Tibial nerve (tissue), 4 donors: ENCODE measurements at regions not wholly inside any gene's neighbourhood (a gene's known extent, or its start where the extent isn't known, plus 50 kb on each side); places are given as distances from the start of the nearest gene placed in this dataset.
A peak's percentile ranks its signal among the peaks of the same experiment; 100 is the strongest.

Experiments
- DNase-seq, 2 donors: peaks; one replicate each; pipeline ENCODE4 v3.0.0-alpha.2; 2019; ENCODE audit warnings: low spot score in 2 of 2
- H3K27ac ChIP-seq, 4 donors: fragments of 200-600 bp; sonication (generic) in 3 of 4; one replicate each; pipeline ENCODE4 v1.5.1; 2017 to 2019; ENCODE audit warnings: mild to moderate bottlenecking in 1 of 4
- H3K27me3 ChIP-seq, 2 donors: fragments of 200-600 bp; sonication (generic) in 1 of 2; one replicate each; pipeline versions ENCODE4 v1.5.1 to v1.6.0; 2017 to 2019
- H3K36me3 ChIP-seq, 3 donors: fragments of 200-600 bp; sonication (generic); one replicate each; pipeline ENCODE4 v1.5.1; 2018 to 2019
- H3K4me1 ChIP-seq, 4 donors: fragments of 200-600 bp; sonication (generic) in 3 of 4; one replicate each; pipeline ENCODE4 v1.5.1; 2017 to 2019
- H3K4me3 ChIP-seq, 4 donors: fragments of 200-600 bp; sonication (generic) in 3 of 4; one replicate each; pipeline ENCODE4 v1.5.1; 2017 to 2019; ENCODE audit warnings: mild to moderate bottlenecking in 1 of 4, moderate library complexity in 1 of 4
- H3K9me3 ChIP-seq, 4 donors: fragments of 200-600 bp; sonication (generic) in 3 of 4; one replicate each; pipeline ENCODE4 v1.5.1; 2017 to 2019
- EP300 ChIP-seq, 2 donors: sonication (generic); formaldehyde crosslinking; IDR thresholded peaks; one replicate each; pipeline ENCODE4 v1.6.1; 2017; ENCODE audit warnings: antibody characterized with exemption in 2 of 2, mild to moderate bottlenecking in 1 of 2
- POLR2A ChIP-seq, 2 donors: fragments of 450-650 bp; IDR thresholded peaks; one replicate each; pipeline ENCODE4 v1.6.1; 2017; ENCODE audit warnings: antibody characterized with exemption in 2 of 2, mild to moderate bottlenecking in 2 of 2, moderate library complexity in 2 of 2
- WGBS, 2 donors: methylation state at CpG; one replicate each; pipeline ENCODE4 v1.1.5; 2018; 5-methylcytosine and 5-hydroxymethylcytosine counted together
- TF ChIP-seq, protein P1 (sequence below), 5 experiments: fragments of 200-600 bp in 3 of 5; fragments of 450-650 bp in 2 of 5; sonication (generic) in 3 of 5; IDR thresholded peaks; one replicate each; pipeline ENCODE4 v1.5.1; 2016 to 2019; ENCODE audit warnings: antibody characterized with exemption in 5 of 5, mild to moderate bottlenecking in 3 of 5, moderate library complexity in 2 of 5

DNA sequence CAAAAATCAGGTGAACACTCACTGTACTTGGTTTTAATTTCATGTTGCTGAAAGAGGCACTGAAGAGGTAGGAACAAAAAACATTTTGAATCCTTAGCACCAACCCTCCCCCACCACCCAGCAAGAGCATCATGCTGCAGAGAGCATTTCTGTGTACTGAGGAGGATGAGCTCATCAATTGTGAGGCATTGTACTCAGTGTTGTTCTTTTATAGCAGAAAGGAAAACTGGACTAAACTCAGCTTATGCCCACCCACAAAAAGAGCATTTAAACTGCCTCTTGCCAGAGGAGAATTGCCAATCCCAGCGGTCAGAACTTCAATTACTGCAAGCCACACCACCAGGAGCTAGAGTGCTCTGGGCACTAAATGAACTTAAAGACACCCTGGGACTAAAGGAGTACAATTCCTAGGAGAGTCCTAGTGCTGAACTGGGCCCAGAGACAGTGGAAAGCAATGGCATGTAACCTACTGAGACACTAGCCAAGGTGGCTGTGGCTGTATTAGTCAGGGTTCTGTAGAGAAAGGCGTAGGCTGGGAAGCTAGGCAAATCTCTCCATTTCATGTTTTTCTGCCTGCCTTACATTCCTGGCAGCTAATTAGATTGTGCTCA is 280.7 kb upstream of the KLHL4 start:
- no peak overlapping the region for H3K4me3 ChIP-seq
- no peaks in the 10 kb centered on the region for H3K27me3 ChIP-seq
- DNase-seq, result no peak
- H3K36me3 ChIP-seq, result no peaks in the 10 kb centered on the region
- no peak overlapping the region for H3K27ac ChIP-seq
- no peaks in the 10 kb centered on the region for H3K4me1 ChIP-seq
- TF ChIP-seq POLR2A (IDR thresholded peaks at IDR 0.05) (no peak), EP300 (IDR thresholded peaks at IDR 0.05) (no peak)
- TF ChIP-seq, protein P1, sequence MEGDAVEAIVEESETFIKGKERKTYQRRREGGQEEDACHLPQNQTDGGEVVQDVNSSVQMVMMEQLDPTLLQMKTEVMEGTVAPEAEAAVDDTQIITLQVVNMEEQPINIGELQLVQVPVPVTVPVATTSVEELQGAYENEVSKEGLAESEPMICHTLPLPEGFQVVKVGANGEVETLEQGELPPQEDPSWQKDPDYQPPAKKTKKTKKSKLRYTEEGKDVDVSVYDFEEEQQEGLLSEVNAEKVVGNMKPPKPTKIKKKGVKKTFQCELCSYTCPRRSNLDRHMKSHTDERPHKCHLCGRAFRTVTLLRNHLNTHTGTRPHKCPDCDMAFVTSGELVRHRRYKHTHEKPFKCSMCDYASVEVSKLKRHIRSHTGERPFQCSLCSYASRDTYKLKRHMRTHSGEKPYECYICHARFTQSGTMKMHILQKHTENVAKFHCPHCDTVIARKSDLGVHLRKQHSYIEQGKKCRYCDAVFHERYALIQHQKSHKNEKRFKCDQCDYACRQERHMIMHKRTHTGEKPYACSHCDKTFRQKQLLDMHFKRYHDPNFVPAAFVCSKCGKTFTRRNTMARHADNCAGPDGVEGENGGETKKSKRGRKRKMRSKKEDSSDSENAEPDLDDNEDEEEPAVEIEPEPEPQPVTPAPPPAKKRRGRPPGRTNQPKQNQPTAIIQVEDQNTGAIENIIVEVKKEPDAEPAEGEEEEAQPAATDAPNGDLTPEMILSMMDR (IDR thresholded peaks at IDR 0.05), result no peak
- 61 to 78% methylated on average over 2 of the region's 2 CpGs for WGBS, 2 donors
- no peaks in the 10 kb centered on the region for H3K9me3 ChIP-seq

DNA sequence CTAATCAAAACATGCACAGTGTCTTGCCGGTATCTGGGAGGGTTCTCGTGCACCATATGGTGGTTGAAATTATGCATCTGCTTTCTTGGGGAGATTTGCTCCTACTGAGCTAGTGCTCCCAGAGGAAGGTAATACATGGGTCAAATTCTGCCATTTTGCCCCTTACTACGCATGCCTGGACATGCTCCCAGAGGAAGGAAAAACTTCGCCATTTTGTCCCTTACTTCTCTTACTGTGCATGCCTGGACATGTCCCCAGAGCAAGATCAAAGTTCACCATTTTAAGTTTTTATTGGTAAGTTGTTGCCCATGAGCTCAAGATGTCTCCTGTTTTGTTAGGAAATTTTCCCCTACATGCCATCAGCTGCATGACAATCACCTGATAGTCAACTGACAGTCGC is 252.1 kb upstream of the KLHL4 start:
- no peaks in the 10 kb centered on the region for H3K27me3 ChIP-seq
- no peaks in the 10 kb centered on the region for H3K36me3 ChIP-seq
- no peak for DNase-seq
- H3K27ac ChIP-seq, result no peak overlapping the region
- H3K9me3 ChIP-seq, result no peaks in the 10 kb centered on the region
- H3K4me3 ChIP-seq, result no peak overlapping the region
- WGBS, 2 donors, result 55 to 70% methylated on average over 5 of the region's 5 CpGs
- H3K4me1 ChIP-seq, result no peaks in the 10 kb centered on the region
- TF ChIP-seq POLR2A (IDR thresholded peaks at IDR 0.05), result no peak
- TF ChIP-seq, protein P1 (IDR thresholded peaks at IDR 0.05), result no peak
- TF ChIP-seq EP300 (IDR thresholded peaks at IDR 0.05), result no peak

- H3K9me3 ChIP-seq, result no peaks in the 10 kb centered on the region
- TF ChIP-seq, protein P1 (IDR thresholded peaks at IDR 0.05), result no peak
- TF ChIP-seq EP300 (IDR thresholded peaks at IDR 0.05), result no peak
- TF ChIP-seq POLR2A (IDR thresholded peaks at IDR 0.05), result no peak
- H3K36me3 ChIP-seq, result no peaks in the 10 kb centered on the region
- DNase-seq, result no peak
- no peak overlapping the region for H3K27ac ChIP-seq
- H3K4me3 ChIP-seq, result no peak overlapping the region
- no peaks in the 10 kb centered on the region for H3K4me1 ChIP-seq
- H3K27me3 ChIP-seq, result no peaks in the 10 kb centered on the region
These were observed 245.1 kb upstream of the KLHL4 start for GRCh38 chrX:87272491-87272890.

- no peaks in the 10 kb centered on the region for H3K4me1 ChIP-seq
- 3 to 5% methylated on average over 4 of the region's 4 CpGs for WGBS, 2 donors
These were observed 217.9 kb upstream of the KLHL4 start for GRCh38 chrX:87299563-87300160.

GRCh38 chrX:87310780-87311179 is 206.8 kb upstream of the KLHL4 start:
- DNase-seq, result no peak

More at GRCh38 chrX:87299563-87300160, 217.9 kb upstream of the KLHL4 start:
- TF ChIP-seq, protein P1 (IDR thresholded peaks at IDR 0.05), result peak in 4 of 5 experiments; percentile 9 to 55 (median 30)
- TF ChIP-seq POLR2A (IDR thresholded peaks at IDR 0.05) (no peak), EP300 (IDR thresholded peaks at IDR 0.05) (no peak)
- Histone ChIP-seq H3K36me3 (no peaks in the 10 kb centered on the region), H3K27me3 (no peaks in the 10 kb centered on the region), H3K27ac (no peak overlapping the region), H3K4me3 (no peak overlapping the region), H3K9me3 (peaks cover 0 to 4% (median 0%) of the 10 kb centered on the region in 4 donors)
- DNase-seq, result no peak

More at GRCh38 chrX:87310780-87311179, 206.8 kb upstream of the KLHL4 start:
- no peak overlapping the region for H3K4me3 ChIP-seq
- WGBS, 2 donors, result 24 to 29% methylated on average over 1 of the region's 1 CpG
- no peaks in the 10 kb centered on the region for H3K36me3 ChIP-seq
- H3K27me3 ChIP-seq, result peaks cover 0 to 6% of the 10 kb centered on the region in 2 donors
- no peaks in the 10 kb centered on the region for H3K4me1 ChIP-seq
- no peaks in the 10 kb centered on the region for H3K9me3 ChIP-seq
- TF ChIP-seq EP300 (IDR thresholded peaks at IDR 0.05) (no peak), POLR2A (IDR thresholded peaks at IDR 0.05) (no peak)
- TF ChIP-seq, protein P1 (IDR thresholded peaks at IDR 0.05), result no peak
- no peak overlapping the region for H3K27ac ChIP-seq
